RWPE2 (cell line): ENCODE measurements at regions not wholly inside any gene's neighbourhood (a gene's known extent, or its start where the extent isn't known, plus 50 kb on each side); places are given as distances from the start of the nearest gene placed in this dataset.

Experiments
- ATAC-seq: fragments of 200-7000 bp; cut with Tn5 transposase; 3 replicates; pipeline ENCODE4 v1.9.1; 2021; ENCODE audit warnings: low read depth
- DNase-seq: peaks from one replicate; pipeline ENCODE4 v3.0.0-alpha.2; 2020; ENCODE audit warnings: low spot score
- H3K27ac ChIP-seq: fragments of 450-650 bp; 2 replicates; pipeline ENCODE4 v1.5.1; 2017; ENCODE audit warnings: mild to moderate bottlenecking; ENCODE audit not compliant: poor library complexity, severe bottlenecking
- H3K27me3 ChIP-seq: fragments of 250-450 bp; sonication (Bioruptor Pico); 2 replicates; pipeline ENCODE4 v1.5.1; 2021; ENCODE audit warnings: mild to moderate bottlenecking, moderate library complexity; ENCODE audit not compliant: insufficient read depth, poor library complexity, severe bottlenecking
- H3K36me3 ChIP-seq: fragments of 250-450 bp; sonication (Bioruptor Pico); 2 replicates; pipeline ENCODE4 v1.5.1; 2020; ENCODE audit warnings: low read depth, mild to moderate bottlenecking, moderate library complexity
- H3K4me1 ChIP-seq: fragments of 250-450 bp; sonication (Bioruptor Pico); 2 replicates; pipeline ENCODE4 v1.5.1; 2021; ENCODE audit warnings: mild to moderate bottlenecking, moderate library complexity; ENCODE audit not compliant: insufficient read depth, poor library complexity, severe bottlenecking
- H3K4me3 ChIP-seq: fragments of 250-450 bp; sonication (Bioruptor Pico); 2 replicates; pipeline ENCODE4 v1.5.1; 2021; ENCODE audit warnings: mild to moderate bottlenecking, moderate library complexity; ENCODE audit not compliant: severe bottlenecking
- H3K9me3 ChIP-seq: fragments of 250-450 bp; sonication (Bioruptor Pico); 2 replicates; pipeline ENCODE4 v1.5.1; 2021; ENCODE audit warnings: mild to moderate bottlenecking, moderate library complexity; ENCODE audit not compliant: severe bottlenecking
- CTCF ChIP-seq: fragments of 450-650 bp; IDR thresholded peaks from one replicate; pipeline ENCODE4 v1.5.1; 2017; ENCODE audit warnings: mild to moderate bottlenecking, moderate library complexity; ENCODE audit not compliant: poor library complexity, severe bottlenecking

- DNase-seq, result no peak
Observed at GRCh38 chrX:34528081-34528480, 129.0 kb downstream of the TMEM47 start.

GRCh38 chrX:34521563-34521962 lies 135.5 kb downstream of the TMEM47 start:
- Histone ChIP-seq H3K27me3 (no peaks in the 10 kb centered on the region), H3K4me3 (no peak overlapping the region), H3K4me1 (no peaks in the 10 kb centered on the region), H3K9me3 (no peaks in the 10 kb centered on the region), H3K36me3 (no peaks in the 10 kb centered on the region), H3K27ac (no peak overlapping the region)
- peak; percentile 16 for TF ChIP-seq CTCF
- ATAC-seq (peak; percentile 74; the same call in 2 of the 3 replicates), DNase-seq (no peak)

More at GRCh38 chrX:34528081-34528480, 129.0 kb downstream of the TMEM47 start:
- no peak overlapping the region for H3K4me3 ChIP-seq
- no peak for ATAC-seq
- H3K27ac ChIP-seq, result no peak overlapping the region
- H3K9me3 ChIP-seq, result no peaks in the 10 kb centered on the region
- H3K4me1 ChIP-seq, result no peaks in the 10 kb centered on the region
- H3K36me3 ChIP-seq, result no peaks in the 10 kb centered on the region
- TF ChIP-seq CTCF, result no peak
- no peaks in the 10 kb centered on the region for H3K27me3 ChIP-seq

GRCh38 chrX:34509394-34509793 lies 147.7 kb downstream of the TMEM47 start:
- H3K36me3 ChIP-seq, result no peaks in the 10 kb centered on the region
- H3K27me3 ChIP-seq, result no peaks in the 10 kb centered on the region
- no peak overlapping the region for H3K27ac ChIP-seq
- no peak for DNase-seq
- no peaks in the 10 kb centered on the region for H3K4me1 ChIP-seq
- ATAC-seq, result no peak
- H3K4me3 ChIP-seq, result no peak overlapping the region
- no peaks in the 10 kb centered on the region for H3K9me3 ChIP-seq
- no peak for TF ChIP-seq CTCF

GRCh38 chrX:34503119-34503518 lies 154.0 kb downstream of the TMEM47 start:
- no peak overlapping the region for H3K27ac ChIP-seq
- H3K4me1 ChIP-seq, result no peaks in the 10 kb centered on the region
- no peaks in the 10 kb centered on the region for H3K36me3 ChIP-seq
- no peak for TF ChIP-seq CTCF
- H3K4me3 ChIP-seq, result no peak overlapping the region
- DNase-seq, result no peak
- no peak for ATAC-seq
- H3K27me3 ChIP-seq, result no peaks in the 10 kb centered on the region
- H3K9me3 ChIP-seq, result no peaks in the 10 kb centered on the region

- no peak overlapping the region for H3K4me3 ChIP-seq
- ATAC-seq (no peak), DNase-seq (no peak)
- H3K4me1 ChIP-seq, result no peaks in the 10 kb centered on the region
- H3K27ac ChIP-seq, result no peak overlapping the region
- H3K36me3 ChIP-seq, result no peaks in the 10 kb centered on the region
- no peaks in the 10 kb centered on the region for H3K9me3 ChIP-seq
- no peaks in the 10 kb centered on the region for H3K27me3 ChIP-seq
- no peak for TF ChIP-seq CTCF
Observed at GRCh38 chrX:34493086-34493485, 164.0 kb downstream of the TMEM47 start.
